Astrocyte (in vitro differentiated cells and primary cell): ENCODE measurements at regions not wholly inside any gene's neighbourhood (a gene's known extent, or its start where the extent isn't known, plus 50 kb on each side); places are given as distances from the start of the nearest gene placed in this dataset.
"Not testable (repeated sequence)": the region's sequence is repeated elsewhere in the genome, so short reads cannot be mapped to it uniquely, and the experiment has no call there.

Source experiments
- DNase-seq: peaks from one replicate; pipeline ENCODE4 v3.0.0-alpha.2; 2010; ENCODE audit warnings: low read depth
- FAIRE-seq: peaks from 2 replicates; lab custom pipeline; 2011; peaks lifted over from hg19 to GRCh38; lab: Jason Lieb, UNC
- H2AFZ ChIP-seq: 2 replicates; pipeline ENCODE4 v1.6.0; 2012; ENCODE audit warnings: low read depth, low read length, inconsistent platforms
- H3K27ac ChIP-seq: 2 replicates; pipeline ENCODE4 v1.5.1; 2011; ENCODE audit warnings: low read depth, low read length, inconsistent platforms
- H3K27me3 ChIP-seq: 2 replicates; pipeline ENCODE4 v1.6.0; 2011; ENCODE audit warnings: low read length, inconsistent platforms; ENCODE audit not compliant: insufficient read depth
- H3K36me3 ChIP-seq: 2 replicates; pipeline ENCODE4 v1.5.1; 2011; ENCODE audit warnings: low read length, inconsistent platforms; ENCODE audit not compliant: insufficient read depth
- H3K4me1 ChIP-seq: 2 replicates; pipeline ENCODE4 v1.5.1; 2011; ENCODE audit warnings: low read length, inconsistent platforms; ENCODE audit not compliant: insufficient read depth
- H3K4me2 ChIP-seq: 2 replicates; pipeline ENCODE4 v1.6.0; 2012; ENCODE audit warnings: low read length, inconsistent platforms
- H3K4me3 ChIP-seq: 2 replicates; pipeline ENCODE4 v1.5.1; 2011; ENCODE audit warnings: low read depth, mild to moderate bottlenecking, low read length, inconsistent platforms; ENCODE audit not compliant: insufficient read depth
- H3K79me2 ChIP-seq: 2 replicates; pipeline ENCODE4 v1.6.0; 2012; ENCODE audit warnings: mild to moderate bottlenecking, low read length, inconsistent platforms; ENCODE audit not compliant: insufficient read depth
- H3K9ac ChIP-seq: 2 replicates; pipeline ENCODE4 v1.6.0; 2012; ENCODE audit warnings: mild to moderate bottlenecking, low read length, inconsistent platforms
- H3K9me3 ChIP-seq: 2 replicates; pipeline ENCODE4 v1.5.1; 2012; ENCODE audit warnings: low read depth, mild to moderate bottlenecking, low read length, inconsistent platforms; ENCODE audit not compliant: insufficient read depth
- H4K20me1 ChIP-seq: 2 replicates; pipeline ENCODE4 v1.6.0; 2012; ENCODE audit warnings: low read length, inconsistent platforms; ENCODE audit not compliant: insufficient read depth
- H3K27ac Mint-ChIP-seq: one replicate; pipeline ENCODE4 v1.8.0; 2021; ENCODE audit warnings: mild to moderate bottlenecking, mixed read lengths; ENCODE audit not compliant: unreplicated experiment
- H3K27me3 Mint-ChIP-seq: one replicate; pipeline ENCODE4 v1.8.0; 2021; ENCODE audit warnings: low read depth, mixed read lengths; ENCODE audit not compliant: unreplicated experiment
- H3K36me3 Mint-ChIP-seq: one replicate; pipeline ENCODE4 v1.8.0; 2021; ENCODE audit warnings: low read depth, mixed read lengths; ENCODE audit not compliant: unreplicated experiment
- H3K4me1 Mint-ChIP-seq: one replicate; pipeline ENCODE4 v1.8.0; 2021; ENCODE audit warnings: low read depth, mixed read lengths; ENCODE audit not compliant: unreplicated experiment
- H3K4me3 Mint-ChIP-seq: one replicate; pipeline ENCODE4 v1.8.0; 2021; ENCODE audit warnings: mild to moderate bottlenecking, moderate library complexity, mixed read lengths; ENCODE audit not compliant: unreplicated experiment
- H3K9me3 Mint-ChIP-seq: one replicate; pipeline ENCODE4 v1.8.0; 2021; ENCODE audit warnings: mild to moderate bottlenecking, mixed read lengths; ENCODE audit not compliant: unreplicated experiment
- CTCF ChIP-seq: IDR thresholded peaks from 2 replicates; pipeline ENCODE4 v1.5.1; 2011; ENCODE audit warnings: low read depth, mild to moderate bottlenecking, inconsistent platforms, low read length, moderate library complexity; ENCODE audit not compliant: insufficient read depth
- EZH2 ChIP-seq: IDR thresholded peaks from 2 replicates; pipeline ENCODE4 v1.6.1; 2012; ENCODE audit warnings: mild to moderate bottlenecking, low read length, inconsistent platforms; ENCODE audit not compliant: insufficient read depth

- no peak overlapping the region for H3K27ac Mint-ChIP-seq
- no peak for FAIRE-seq
- H3K79me2 ChIP-seq = no peaks in the 10 kb centered on the region
- H3K27me3 ChIP-seq = no peaks in the 10 kb centered on the region
- H3K9me3 Mint-ChIP-seq = no peaks in the 10 kb centered on the region
- H3K4me1 ChIP-seq = no peaks in the 10 kb centered on the region
- H3K9ac ChIP-seq = no peak overlapping the region
- no peaks in the 10 kb centered on the region for H3K36me3 Mint-ChIP-seq
- H3K4me3 Mint-ChIP-seq = no peak overlapping the region
- no peak for DNase-seq
- no peak overlapping the region for H2AFZ ChIP-seq
- H3K36me3 ChIP-seq = no peaks in the 10 kb centered on the region
- H3K27me3 Mint-ChIP-seq = no peaks in the 10 kb centered on the region
- H3K4me2 ChIP-seq = no peak overlapping the region
- no peaks in the 10 kb centered on the region for H3K9me3 ChIP-seq
- no peak overlapping the region for H3K27ac ChIP-seq
- H3K4me1 Mint-ChIP-seq = peaks cover 1% of the 10 kb centered on the region
- H3K4me3 ChIP-seq = no peak overlapping the region
- H4K20me1 ChIP-seq = no peaks in the 10 kb centered on the region
- TF ChIP-seq CTCF (no peak), EZH2 (no peak)
Observed at GRCh38 chr2:51265539-51265938, 233.6 kb upstream of the NRXN1 start.

DNA sequence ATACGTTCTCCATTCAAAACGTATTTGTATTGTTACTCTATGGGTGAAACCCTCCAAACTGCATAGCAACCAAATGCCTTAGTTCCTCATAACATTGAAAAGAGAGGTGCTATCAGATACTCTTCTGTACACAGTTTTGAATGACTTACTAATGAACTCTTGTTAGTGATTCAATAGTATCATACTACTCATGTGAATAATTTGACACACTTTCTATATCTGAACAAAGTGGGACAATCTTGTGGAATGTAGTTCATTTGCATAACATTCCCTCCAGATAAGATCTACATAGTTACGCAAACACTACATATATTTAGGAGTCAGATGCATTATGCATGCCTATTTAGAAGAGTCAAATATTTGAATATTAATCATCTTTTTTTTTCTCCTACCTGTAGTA lies 232.0 kb upstream of the NRXN1 start:
- Histone ChIP-seq H2AFZ (no peak overlapping the region), H3K4me1 (no peaks in the 10 kb centered on the region), H3K36me3 (no peaks in the 10 kb centered on the region), H3K9ac (no peak overlapping the region), H3K4me3 (no peak overlapping the region), H3K9me3 (no peaks in the 10 kb centered on the region), H4K20me1 (no peaks in the 10 kb centered on the region), H3K4me2 (no peak overlapping the region), H3K27me3 (no peaks in the 10 kb centered on the region), H3K79me2 (no peaks in the 10 kb centered on the region), H3K27ac (no peak overlapping the region)
- Mint-ChIP-seq H3K36me3 (no peaks in the 10 kb centered on the region), H3K27ac (no peak overlapping the region), H3K9me3 (no peaks in the 10 kb centered on the region), H3K27me3 (no peaks in the 10 kb centered on the region), H3K4me1 (no peaks in the 10 kb centered on the region), H3K4me3 (no peak overlapping the region)
- DNase-seq = no peak
- FAIRE-seq = no peak
- no peak for TF ChIP-seq EZH2
- no peak for TF ChIP-seq CTCF

- H3K27ac Mint-ChIP-seq, H3K79me2 ChIP-seq, DNase-seq, H3K27me3 ChIP-seq, H3K9ac ChIP-seq, FAIRE-seq, H3K4me3 ChIP-seq, H4K20me1 ChIP-seq, H3K36me3 Mint-ChIP-seq, H3K4me2 ChIP-seq, H3K9me3 Mint-ChIP-seq, H3K4me1 Mint-ChIP-seq, H3K4me1 ChIP-seq, H3K27me3 Mint-ChIP-seq, H2AFZ ChIP-seq, H3K9me3 ChIP-seq, H3K27ac ChIP-seq, H3K36me3 ChIP-seq, H3K4me3 Mint-ChIP-seq: not testable (repeated sequence)
Observed at GRCh38 chr2:51263101-51263500, 231.2 kb upstream of the NRXN1 start.
